Kasumi-1 (cell line): ENCODE measurements at regions not wholly inside any gene's neighbourhood (a gene's known extent, or its start where the extent isn't known, plus 50 kb on each side); places are given as distances from the start of the nearest gene placed in this dataset.

ENCODE experiments used
- DNase-seq, 2 experiments: peaks; one replicate each; lab custom pipeline; 2025; lab: John Stamatoyannopoulos, UW

DNA sequence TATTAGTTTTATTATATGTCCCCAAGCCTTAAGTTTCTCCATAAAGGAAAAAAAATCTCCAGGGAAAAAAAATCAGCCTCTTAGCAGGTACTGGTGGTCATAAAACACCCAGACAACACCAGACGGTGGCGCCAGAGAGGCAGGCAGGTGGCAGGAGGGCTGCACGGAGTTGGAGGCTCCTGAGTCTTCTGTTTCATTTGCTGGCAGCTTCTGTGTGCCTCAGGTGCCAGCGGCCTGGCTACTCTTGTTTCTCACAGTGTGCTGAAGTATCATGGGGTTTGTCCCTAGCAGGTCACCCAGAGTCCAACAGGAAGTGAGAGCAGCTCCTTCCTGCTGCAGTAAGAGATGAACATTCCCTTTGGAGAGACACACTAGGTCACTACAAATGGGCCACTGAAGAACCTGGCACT lies 123.3 kb upstream of the GADD45A start:
- peak; percentile 71 to 72 for DNase-seq

DNA sequence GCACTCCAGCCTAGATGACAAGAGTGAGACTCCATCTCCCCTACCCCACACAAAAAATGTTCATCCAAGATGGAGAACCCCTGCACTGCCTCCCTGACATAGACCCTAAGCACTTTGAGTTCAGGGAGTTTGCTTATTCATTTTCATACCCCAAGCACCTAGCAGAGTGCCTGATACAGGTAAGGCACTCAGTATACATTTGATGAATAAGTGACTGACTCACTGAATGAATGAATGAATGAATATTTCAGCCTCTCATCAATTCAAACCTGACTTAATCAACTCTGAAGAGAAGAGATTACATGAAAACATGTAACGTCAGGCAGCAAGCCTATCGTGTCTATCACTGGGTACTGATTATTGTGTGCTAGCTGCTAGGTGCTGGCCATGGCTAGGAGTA lies 121.3 kb upstream of the GADD45A start:
- DNase-seq: no peak

GRCh38 chr1:67564193-67564592 lies 120.8 kb upstream of the GADD45A start:
- no peak for DNase-seq

DNA sequence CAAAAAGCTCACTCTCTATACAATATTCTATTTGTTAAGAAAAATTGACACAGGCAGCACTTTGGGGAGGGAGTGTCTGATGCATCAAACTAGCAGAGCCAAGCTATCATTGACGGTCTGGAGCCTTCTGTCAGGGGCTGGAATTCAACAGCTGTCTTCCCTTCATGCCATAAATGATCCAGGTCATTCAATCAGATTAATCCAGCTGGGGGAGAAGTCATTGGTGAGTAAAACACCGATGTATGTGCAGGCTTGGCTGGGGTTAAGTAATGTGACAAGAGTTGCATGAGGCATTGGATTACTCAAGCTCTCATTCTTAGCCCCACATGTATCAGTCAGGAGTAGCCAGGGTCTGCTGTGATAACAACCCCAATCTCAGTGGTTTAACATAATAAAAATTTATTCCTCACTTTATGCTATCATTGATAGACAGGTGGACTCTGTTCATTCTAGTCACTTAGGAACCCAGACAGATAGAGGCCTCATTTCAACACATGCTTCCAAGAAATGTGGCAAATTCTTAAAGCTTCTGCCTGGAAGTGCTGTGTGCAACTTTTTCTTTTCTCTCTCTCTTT lies 118.1 kb upstream of the GADD45A start:
- DNase-seq: no peak

GRCh38 chr1:67570486-67571143 lies 114.4 kb upstream of the GADD45A start:
- no peak for DNase-seq

- DNase-seq: no peak
Observed at GRCh38 chr1:67571406-67571805, 113.6 kb upstream of the GADD45A start.

DNA sequence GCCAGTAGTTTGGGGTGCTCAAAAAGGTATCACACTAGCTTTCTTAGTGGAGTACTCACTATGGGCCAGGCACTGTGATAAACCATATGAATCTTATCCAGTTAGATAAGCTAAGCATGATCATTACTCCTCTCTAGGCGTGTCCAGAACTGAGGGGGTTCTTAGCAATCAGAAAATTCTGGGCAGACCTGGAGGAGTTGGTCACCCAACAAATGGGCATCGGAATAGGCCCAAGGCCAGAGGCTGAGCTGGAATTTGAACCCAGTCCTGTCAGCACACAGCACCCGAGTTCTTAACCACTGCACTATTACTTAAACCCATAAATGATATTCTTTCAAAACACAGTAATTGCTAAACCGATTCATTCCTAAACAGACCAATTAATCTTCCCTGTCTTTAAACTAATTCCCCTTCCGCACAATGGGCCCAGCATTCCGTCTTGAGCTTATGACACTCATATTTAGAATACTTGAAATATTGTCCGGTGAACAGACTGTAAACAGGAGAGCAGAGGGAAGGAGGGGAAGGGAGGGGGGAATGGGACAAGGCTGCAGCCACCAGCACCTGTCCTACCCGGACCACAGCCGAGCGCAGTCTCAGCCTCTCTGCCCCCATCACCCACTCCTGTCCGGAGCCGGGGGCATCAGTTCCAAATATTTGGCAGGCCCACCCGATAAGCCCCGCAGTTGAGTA lies 113.0 kb upstream of the GADD45A start:
- DNase-seq: no peak

DNA sequence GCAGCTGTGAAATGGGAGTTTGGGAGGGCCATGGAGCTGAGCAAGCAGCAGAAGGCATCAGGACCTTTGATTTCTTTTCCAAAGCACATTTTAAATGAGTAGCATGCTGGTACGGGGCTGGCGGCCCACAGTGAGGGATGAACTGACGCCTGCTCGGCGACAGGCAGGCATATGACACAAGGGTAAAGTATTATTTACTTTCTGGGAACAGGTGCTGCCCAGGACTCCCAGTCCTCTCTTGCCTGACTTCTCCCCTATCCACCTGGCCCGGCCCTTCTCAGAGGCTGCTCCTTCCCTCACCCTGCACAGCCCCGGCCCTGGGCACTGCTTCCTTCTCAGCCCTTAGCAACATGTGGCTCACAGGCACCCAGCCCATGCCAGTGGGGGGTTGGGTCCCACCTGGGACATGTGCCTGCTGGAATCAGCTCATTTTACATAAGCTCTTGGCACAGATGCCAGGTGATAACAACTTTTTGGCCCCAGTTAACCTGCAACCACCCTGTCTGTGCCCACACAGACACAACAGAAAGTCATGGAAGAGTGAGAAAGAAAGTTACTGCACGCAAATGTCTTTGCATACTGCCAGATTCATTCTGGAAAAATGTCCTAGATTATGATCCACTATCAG lies 112.3 kb upstream of the GADD45A start:
- no peak for DNase-seq

DNA sequence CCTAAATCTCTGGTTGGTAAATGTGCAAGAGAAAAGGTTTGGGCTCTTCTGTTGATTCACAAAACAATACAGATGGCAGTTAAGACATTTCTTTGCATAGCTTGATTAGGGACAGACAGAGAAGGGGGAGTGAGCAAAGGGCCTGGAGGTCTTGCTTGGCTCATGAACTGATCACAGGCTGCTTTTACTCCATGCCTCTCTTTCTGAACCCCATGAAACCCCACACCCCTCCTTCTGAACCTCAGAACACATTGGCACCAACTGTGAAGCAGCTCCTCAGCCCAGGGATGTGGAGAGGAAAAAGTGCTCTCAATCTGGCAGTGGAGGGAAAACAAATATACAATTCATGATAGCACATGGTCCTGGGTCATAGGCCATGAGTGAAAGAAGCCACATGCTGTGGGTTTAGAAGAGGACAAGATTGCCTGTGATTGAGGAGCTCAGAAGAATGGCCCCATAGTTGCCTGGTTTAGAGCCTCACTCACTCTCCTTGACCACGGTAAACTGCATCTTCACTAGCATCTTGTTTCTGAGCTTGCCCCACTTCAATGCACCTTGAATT lies 111.6 kb upstream of the GADD45A start:
- DNase-seq: no peak

GRCh38 chr1:67574221-67574620 lies 110.8 kb upstream of the GADD45A start:
- no peak for DNase-seq

DNA sequence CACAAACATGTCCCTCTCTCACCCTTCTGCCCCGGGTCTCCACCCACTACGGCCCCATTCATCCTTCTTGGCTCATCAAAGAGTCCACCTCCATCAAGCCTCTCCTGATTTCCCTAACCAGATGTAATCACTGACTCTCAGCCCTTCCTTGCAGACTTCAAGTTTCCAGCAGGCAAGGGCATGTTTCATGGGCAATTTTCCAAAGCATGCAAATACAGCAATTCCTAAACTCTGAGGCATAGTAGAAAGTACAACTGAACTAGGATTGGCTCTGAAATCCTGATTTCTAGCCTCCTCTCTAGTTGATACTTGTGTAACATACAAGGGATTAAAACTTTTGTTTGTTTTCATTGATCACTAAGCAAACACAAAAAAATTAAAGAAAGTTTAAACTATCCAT lies 109.1 kb upstream of the GADD45A start:
- no peak for DNase-seq

DNA sequence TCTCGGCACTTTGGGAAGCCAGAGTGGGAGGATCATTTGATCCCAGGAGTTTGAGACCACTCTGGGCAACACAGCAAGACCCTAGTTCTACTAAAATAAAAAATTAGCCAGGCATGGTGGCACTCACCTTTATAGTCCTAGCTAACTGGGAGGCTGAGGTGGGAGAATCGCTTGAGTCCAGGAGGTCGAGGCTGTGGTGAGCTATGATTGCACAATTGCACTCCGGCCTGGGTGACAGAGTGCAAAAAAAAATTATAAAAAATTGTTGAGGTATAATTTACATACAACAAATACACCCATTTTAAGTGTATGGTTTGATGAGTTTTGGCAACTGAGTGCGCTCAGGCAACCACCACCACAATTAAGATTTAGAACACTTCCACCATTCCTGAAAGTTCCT lies 108.5 kb upstream of the GADD45A start:
- no peak for DNase-seq

DNA sequence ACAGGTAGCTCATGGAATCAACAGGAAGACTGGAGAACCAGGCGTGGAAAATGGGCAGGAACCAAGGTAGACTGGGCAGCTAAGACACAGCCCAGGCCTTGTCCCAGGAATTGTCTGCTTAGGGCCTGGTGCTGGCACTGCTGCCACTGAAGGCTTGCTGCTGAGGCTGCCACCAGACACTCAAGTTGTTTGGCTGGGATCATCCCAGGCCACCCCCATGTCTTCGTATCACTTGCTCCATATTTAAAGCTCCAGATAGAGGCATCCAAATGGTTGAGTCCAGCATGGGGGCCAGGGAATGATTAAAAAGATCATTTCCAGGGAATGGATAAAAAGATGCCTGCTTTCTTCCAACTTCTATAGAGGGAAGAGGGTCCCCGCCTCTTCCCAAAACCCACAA lies 107.4 kb upstream of the GADD45A start:
- DNase-seq: no peak

- DNase-seq: no peak
Observed at GRCh38 chr1:67578397-67579020, 106.5 kb upstream of the GADD45A start.

DNA sequence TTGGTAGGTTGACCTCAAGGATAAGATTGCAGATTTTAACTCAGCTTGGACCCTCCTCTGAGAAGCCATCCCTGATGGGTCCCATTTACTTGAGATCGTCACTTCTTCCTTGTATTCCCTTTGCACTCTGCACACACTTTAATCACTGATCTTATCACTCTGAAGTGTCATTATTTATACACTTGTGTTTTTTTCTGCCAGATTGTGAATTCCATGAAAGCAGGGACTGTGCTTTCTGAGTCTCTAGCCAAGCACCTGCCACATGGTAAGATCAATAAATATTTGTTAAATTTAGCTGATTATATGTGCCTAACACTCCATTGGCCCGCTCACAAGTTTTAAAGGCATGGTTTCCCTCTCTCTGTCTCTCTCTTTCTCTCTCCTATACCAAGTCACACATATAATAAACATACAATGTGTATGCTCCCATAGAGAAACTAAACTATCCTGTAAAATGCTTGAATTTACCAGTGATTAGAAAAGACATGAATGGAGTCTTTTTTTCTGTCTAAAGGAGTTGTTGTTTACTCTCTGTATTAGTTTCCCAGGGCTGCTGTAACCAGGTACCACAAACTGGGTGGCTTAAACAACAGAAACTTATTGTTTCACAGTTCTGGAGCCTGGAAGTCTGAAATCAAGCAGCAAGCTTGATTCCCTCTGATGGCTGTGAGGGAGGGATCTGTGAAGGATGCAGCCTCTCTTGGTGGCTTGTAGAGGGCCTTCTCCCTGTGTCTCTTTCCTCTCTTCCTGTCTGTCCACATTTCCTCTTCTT lies 105.2 kb upstream of the GADD45A start:
- no peak for DNase-seq

DNA sequence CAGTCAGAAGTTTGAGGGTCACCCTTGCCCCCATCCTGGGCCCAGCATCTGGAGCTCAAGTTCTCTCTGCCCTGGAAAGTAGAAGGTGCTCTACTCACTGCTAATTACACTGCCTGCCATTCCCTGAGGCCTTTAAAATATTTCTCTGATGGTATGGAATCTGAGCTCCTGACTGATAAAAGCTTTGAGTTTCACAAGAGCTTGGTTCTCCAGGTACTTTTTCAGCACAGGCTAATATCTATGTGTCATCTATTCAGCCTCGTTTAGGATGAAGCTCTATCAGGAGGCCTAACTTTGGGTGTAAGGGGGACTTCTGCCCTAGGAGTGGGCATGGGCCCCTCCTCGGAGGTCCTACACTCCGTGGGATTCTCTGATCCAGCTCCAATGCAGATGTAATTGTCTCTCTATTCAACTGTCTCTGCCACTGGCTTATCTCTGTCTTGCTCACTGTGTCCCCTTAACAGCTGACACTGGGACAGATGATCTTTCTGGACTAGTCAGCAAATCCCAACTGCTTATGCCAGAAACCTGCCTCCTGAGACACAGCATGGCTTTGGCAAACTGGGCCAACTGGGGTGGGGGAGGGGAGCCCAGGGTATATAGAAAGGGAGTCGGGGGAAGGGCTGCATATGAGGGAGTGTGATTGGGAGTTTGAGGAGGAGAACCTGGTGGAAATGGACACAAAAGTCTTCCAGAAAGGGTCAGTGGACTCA lies 104.2 kb upstream of the GADD45A start:
- no peak for DNase-seq

- no peak for DNase-seq
Observed at GRCh38 chr1:67582625-67583461, 102.2 kb upstream of the GADD45A start.

GRCh38 chr1:67583462-67583950 lies 101.5 kb upstream of the GADD45A start:
- no peak for DNase-seq

- no peak for DNase-seq
Observed at GRCh38 chr1:67584938-67585337, 100.1 kb upstream of the GADD45A start.

- no peak for DNase-seq
Observed at GRCh38 chr1:67586596-67586995, 98.4 kb upstream of the GADD45A start.
